Prostate gland (tissue), 2 donors: ENCODE measurements at regions not wholly inside any gene's neighbourhood (a gene's known extent, or its start where the extent isn't known, plus 50 kb on each side); places are given as distances from the start of the nearest gene placed in this dataset.

Source experiments
- DNase-seq: peaks from one replicate; pipeline ENCODE4 v3.0.0-alpha.2; 2019; ENCODE audit warnings: low spot score
- H3K27ac ChIP-seq, 2 donors: fragments of 200-600 bp; sonication (generic); 2 replicates each; pipeline ENCODE4 v1.5.1; 2017 to 2019
- H3K27me3 ChIP-seq: fragments of 200-600 bp; sonication (generic); replicated peaks from 2 replicates; pipeline ENCODE4 v1.5.1; 2019; ENCODE audit not compliant: insufficient read depth
- H3K36me3 ChIP-seq, 2 donors: fragments of 200-600 bp; sonication (generic); 1 replicate in 1 of 2; 2 replicates in 1 of 2; pipeline versions ENCODE4 v1.5.1 to v1.8.1; 2017 to 2019
- H3K4me1 ChIP-seq: fragments of 200-600 bp; sonication (generic); replicated peaks from 2 replicates; pipeline ENCODE4 v1.5.1; 2019
- H3K4me3 ChIP-seq, 2 donors: fragments of 200-600 bp; sonication (generic); 2 replicates each; pipeline ENCODE4 v1.5.1; 2017 to 2019
- H3K9me3 ChIP-seq: fragments of 200-600 bp; sonication (generic); 2 replicates; pipeline ENCODE4 v1.5.1; 2017
- CTCF ChIP-seq, 4 experiments: fragments of 200-600 bp in 2 of 4; fragments of 450-650 bp in 2 of 4; sonication (generic) in 2 of 4; IDR thresholded peaks; 1 replicate in 3 of 4; 2 replicates in 1 of 4; pipeline ENCODE4 v1.5.1; 2016 to 2019; ENCODE audit warnings: antibody characterized with exemption in 4 of 4, mild to moderate bottlenecking in 2 of 4, moderate library complexity in 2 of 4
- POLR2A ChIP-seq: fragments of 450-650 bp; IDR thresholded peaks from one replicate; pipeline ENCODE4 v1.6.1; 2016; ENCODE audit warnings: antibody characterized with exemption, mild to moderate bottlenecking
- POLR2AphosphoS5 ChIP-seq: sonication (generic); formaldehyde crosslinking; IDR thresholded peaks from one replicate; pipeline ENCODE4 v1.6.1; 2017; ENCODE audit warnings: antibody characterized with exemption
- WGBS: methylation state at CpG from one replicate; pipeline ENCODE4 v1.1.5; 2018; 5-methylcytosine and 5-hydroxymethylcytosine counted together
- intact Hi-C: fragments of 100-400 bp; cut with DNase I; formaldehyde crosslinking; loops from one replicate; pipeline ENCODE4 v1.14.2; 2022
- small RNA-seq, 2 donors: library from RNA; depleted of rRNA; stranded (forward); fragments of <200 nt; gene quantifications; one replicate each; pipeline ENCODE3, GENCODE V24; 2016

- Histone ChIP-seq H3K27ac (no peak overlapping the region), H3K36me3 (no peaks in the 10 kb centered on the region), H3K27me3 (no peaks in the 10 kb centered on the region), H3K9me3 (no peaks in the 10 kb centered on the region), H3K4me3 (no peak overlapping the region), H3K4me1 (no peaks in the 10 kb centered on the region)
- intact Hi-C loops = no loop called here
- WGBS = 52% methylated on average over 9 of the region's 9 CpGs
- no peak for DNase-seq
- TF ChIP-seq POLR2AphosphoS5 (no peak), CTCF (IDR thresholded peaks at IDR 0.05) (no peak), POLR2A (no peak)
Measured at GRCh38 chr5:121797681-121798518, 53.8 kb upstream of the FTMT start.

Small RNA genes in the stretch of these regions (small RNA-seq; reads per million reads assigned to genes)
- 0 reads per million in 2 donors for gene AC010350.1
